Prostate gland (tissue), 2 donors: ENCODE measurements at regions not wholly inside any gene's neighbourhood (a gene's known extent, or its start where the extent isn't known, plus 50 kb on each side); places are given as distances from the start of the nearest gene placed in this dataset.

ENCODE experiments used
- DNase-seq: peaks from one replicate; pipeline ENCODE4 v3.0.0-alpha.2; 2019; ENCODE audit warnings: low spot score
- H3K27ac ChIP-seq, 2 donors: fragments of 200-600 bp; sonication (generic); 2 replicates each; pipeline ENCODE4 v1.5.1; 2017 to 2019
- H3K27me3 ChIP-seq: fragments of 200-600 bp; sonication (generic); replicated peaks from 2 replicates; pipeline ENCODE4 v1.5.1; 2019; ENCODE audit not compliant: insufficient read depth
- H3K36me3 ChIP-seq, 2 donors: fragments of 200-600 bp; sonication (generic); 1 replicate in 1 of 2; 2 replicates in 1 of 2; pipeline versions ENCODE4 v1.5.1 to v1.8.1; 2017 to 2019
- H3K4me1 ChIP-seq: fragments of 200-600 bp; sonication (generic); replicated peaks from 2 replicates; pipeline ENCODE4 v1.5.1; 2019
- H3K4me3 ChIP-seq, 2 donors: fragments of 200-600 bp; sonication (generic); 2 replicates each; pipeline ENCODE4 v1.5.1; 2017 to 2019
- H3K9me3 ChIP-seq: fragments of 200-600 bp; sonication (generic); 2 replicates; pipeline ENCODE4 v1.5.1; 2017
- CTCF ChIP-seq, 4 experiments: fragments of 200-600 bp in 2 of 4; fragments of 450-650 bp in 2 of 4; sonication (generic) in 2 of 4; IDR thresholded peaks; 1 replicate in 3 of 4; 2 replicates in 1 of 4; pipeline ENCODE4 v1.5.1; 2016 to 2019; ENCODE audit warnings: antibody characterized with exemption in 4 of 4, mild to moderate bottlenecking in 2 of 4, moderate library complexity in 2 of 4
- POLR2A ChIP-seq: fragments of 450-650 bp; IDR thresholded peaks from one replicate; pipeline ENCODE4 v1.6.1; 2016; ENCODE audit warnings: antibody characterized with exemption, mild to moderate bottlenecking
- POLR2AphosphoS5 ChIP-seq: sonication (generic); formaldehyde crosslinking; IDR thresholded peaks from one replicate; pipeline ENCODE4 v1.6.1; 2017; ENCODE audit warnings: antibody characterized with exemption
- WGBS: methylation state at CpG from one replicate; pipeline ENCODE4 v1.1.5; 2018; 5-methylcytosine and 5-hydroxymethylcytosine counted together
- intact Hi-C: fragments of 100-400 bp; cut with DNase I; formaldehyde crosslinking; loops from one replicate; pipeline ENCODE4 v1.14.2; 2022

GRCh38 chr10:113415246-113415645 is 137.6 kb upstream of the HABP2 start:
- no peaks in the 10 kb centered on the region for H3K4me1 ChIP-seq

DNA sequence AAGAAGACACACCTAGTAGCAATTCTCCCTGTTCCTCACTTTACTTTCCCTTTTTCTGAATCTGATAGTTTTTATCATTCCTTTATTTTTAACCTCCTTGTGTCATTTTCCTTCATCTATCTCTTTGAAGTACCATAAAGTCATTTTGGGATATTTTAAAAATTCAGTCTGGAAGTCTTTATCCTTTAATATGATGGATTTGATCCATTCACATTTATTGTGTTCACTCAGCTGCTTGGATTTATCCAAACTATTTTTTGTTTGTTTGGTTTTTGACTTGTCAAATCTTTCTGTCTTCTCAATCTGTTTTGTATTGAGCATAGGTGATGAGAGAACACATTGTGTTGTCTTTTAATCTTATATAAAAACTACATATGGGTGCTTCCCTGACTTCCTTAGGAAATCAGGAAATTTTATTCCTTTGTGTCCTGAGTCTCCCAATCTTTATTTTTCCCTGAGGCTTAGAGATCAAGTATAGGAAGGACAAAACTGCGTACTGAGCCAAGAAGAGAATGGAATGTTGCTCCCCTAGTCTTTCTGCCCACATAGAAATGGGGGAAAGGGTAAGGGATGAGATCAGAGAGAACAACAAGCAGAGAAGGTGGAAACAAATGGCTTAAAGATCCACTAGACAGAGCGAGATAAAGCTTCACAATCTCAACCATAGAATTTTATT is 132.7 kb upstream of the HABP2 start:
- Histone ChIP-seq H3K9me3 (no peaks in the 10 kb centered on the region), H3K4me3 (no peak overlapping the region), H3K4me1 (no peaks in the 10 kb centered on the region), H3K36me3 (no peaks in the 10 kb centered on the region), H3K27ac (no peak overlapping the region), H3K27me3 (no peaks in the 10 kb centered on the region)
- 73% methylated on average over 2 of the region's 2 CpGs for WGBS
- DNase-seq = no peak
- TF ChIP-seq CTCF (IDR thresholded peaks at IDR 0.05) (no peak), POLR2AphosphoS5 (no peak), POLR2A (no peak)
- intact Hi-C loops = no loop called here

More at GRCh38 chr10:113415246-113415645, 137.6 kb upstream of the HABP2 start:
- intact Hi-C loops = no loop called here
- Histone ChIP-seq H3K4me3 (no peak overlapping the region), H3K27ac (no peak overlapping the region), H3K36me3 (no peaks in the 10 kb centered on the region), H3K9me3 (no peaks in the 10 kb centered on the region), H3K27me3 (no peaks in the 10 kb centered on the region)
- WGBS = 61% methylated on average over 3 of the region's 3 CpGs
- TF ChIP-seq POLR2A = no peak
- no peak for TF ChIP-seq CTCF (IDR thresholded peaks at IDR 0.05)
- TF ChIP-seq POLR2AphosphoS5 = no peak
- no peak for DNase-seq

DNA sequence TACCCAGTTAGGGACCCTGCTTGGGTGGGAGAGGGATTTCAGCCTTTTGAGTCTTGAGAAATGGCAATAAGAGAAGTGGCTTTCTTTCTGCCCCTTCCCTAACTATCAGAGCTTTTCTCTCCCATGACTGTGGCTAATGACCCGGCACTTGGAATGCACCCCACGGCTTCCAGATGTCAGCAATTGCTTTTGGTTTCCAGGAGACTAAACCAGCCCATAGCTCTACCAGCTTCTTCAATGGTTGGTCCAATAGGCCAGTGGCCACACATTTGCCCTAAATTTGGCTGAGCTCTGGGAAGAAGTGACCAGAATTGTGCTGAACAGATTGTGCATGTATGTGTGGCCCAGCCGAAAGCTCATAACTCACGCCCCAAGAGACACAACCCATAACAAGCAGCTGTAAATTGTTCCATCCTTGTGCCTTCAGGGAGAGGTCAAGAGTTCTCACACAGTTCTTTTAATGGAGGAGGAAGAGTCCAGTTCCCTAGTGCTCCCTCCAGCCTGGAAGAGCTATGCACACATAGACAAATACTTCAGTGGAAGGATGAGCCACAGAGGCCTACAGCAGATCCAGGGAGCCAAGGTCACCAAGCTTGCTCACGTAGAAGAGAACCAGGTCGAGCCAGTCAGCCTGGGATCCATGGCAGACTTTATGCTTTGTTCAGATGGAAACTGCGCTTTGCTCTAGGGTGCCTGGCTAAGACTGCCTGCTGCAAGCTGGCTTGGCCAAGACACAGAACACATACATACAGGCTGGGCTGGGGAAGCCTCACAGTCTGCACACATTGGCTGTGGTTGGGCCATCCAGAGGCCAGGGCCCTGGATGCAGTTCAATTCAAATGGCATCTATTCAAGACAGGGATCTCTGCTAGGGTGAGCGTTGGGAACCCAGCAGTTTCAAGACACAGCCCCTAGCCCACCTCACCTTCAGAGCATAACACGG is 131.8 kb upstream of the HABP2 start:
- H3K9me3 ChIP-seq = no peaks in the 10 kb centered on the region
- H3K36me3 ChIP-seq = no peaks in the 10 kb centered on the region
- no peak overlapping the region for H3K27ac ChIP-seq
- WGBS = 92% methylated on average over 9 of the region's 9 CpGs
- H3K4me1 ChIP-seq = no peaks in the 10 kb centered on the region
- intact Hi-C loops = no loop called here
- TF ChIP-seq POLR2A (no peak), POLR2AphosphoS5 (no peak), CTCF (IDR thresholded peaks at IDR 0.05) (no peak)
- no peak for DNase-seq
- no peaks in the 10 kb centered on the region for H3K27me3 ChIP-seq
- no peak overlapping the region for H3K4me3 ChIP-seq

- H3K4me1 ChIP-seq = no peaks in the 10 kb centered on the region
- TF ChIP-seq CTCF (IDR thresholded peaks at IDR 0.05) (no peak), POLR2A (no peak), POLR2AphosphoS5 (no peak)
- DNase-seq = no peak
- WGBS = 94% methylated on average over 2 of the region's 2 CpGs
- H3K36me3 ChIP-seq = no peaks in the 10 kb centered on the region
- no peaks in the 10 kb centered on the region for H3K27me3 ChIP-seq
- no peak overlapping the region for H3K27ac ChIP-seq
- H3K9me3 ChIP-seq = no peaks in the 10 kb centered on the region
- intact Hi-C loops = no loop called here
- no peak overlapping the region for H3K4me3 ChIP-seq
Measured at GRCh38 chr10:113422371-113422770, 130.5 kb upstream of the HABP2 start.
